ENCODE measurements at regions not wholly inside any gene's neighbourhood (a gene's known extent, or its start where the extent isn't known, plus 50 kb on each side); places are given as distances from the start of the nearest gene placed in this dataset.

- TF ChIP-seq POLR2A (IDR thresholded peaks at IDR 0.05; ENCODE audit: insufficient read depth in 1 of 2, low read depth in 2 of 2, low read length in 2 of 2) = no peak
- TF ChIP-seq ATF7 (IDR thresholded peaks at IDR 0.05) = no peak
- no peak for TF ChIP-seq ATF7 (CRISPR knock-in tag; IDR thresholded peaks at IDR 0.05)
- no peak for TF ChIP-seq ETS1 (CRISPR knock-in tag; IDR thresholded peaks at IDR 0.05)
- no peak for TF ChIP-seq GABPA (IDR thresholded peaks at IDR 0.05; ENCODE audit: low read depth, low read length)
- no peak for TF ChIP-seq GABPA (CRISPR knock-in tag; IDR thresholded peaks at IDR 0.05; ENCODE audit: low read depth)
- TF ChIP-seq HNRNPL (IDR thresholded peaks at IDR 0.05; ENCODE audit: low read depth, low read length) = no peak
- TF ChIP-seq ELF1 (CRISPR knock-in tag; IDR thresholded peaks at IDR 0.05) = no peak
- TF ChIP-seq ZNF589 (CRISPR knock-in tag; conservative IDR thresholded peaks at IDR 0.05) = no peak
- no peak for TF ChIP-seq CAMTA2 (CRISPR knock-in tag; IDR thresholded peaks at IDR 0.05; ENCODE audit: borderline replicate concordance)
- TF ChIP-seq E2F5 (CRISPR knock-in tag; conservative IDR thresholded peaks at IDR 0.05) = no peak
- no peak for TF ChIP-seq MYC (CRISPR knock-in tag; IDR thresholded peaks at IDR 0.05; ENCODE audit: borderline replicate concordance)
- no peak for TF ChIP-seq ZNF335 (CRISPR knock-in tag; IDR thresholded peaks at IDR 0.05)
These were observed 268.3 kb downstream of the POM121L12 start for GRCh38 chr7:53303781-53304180.

All from HepG2 (cell line).